ENCODE measurements at regions not wholly inside any gene's neighbourhood (a gene's known extent, or its start where the extent isn't known, plus 50 kb on each side); places are given as distances from the start of the nearest gene placed in this dataset.
A peak's percentile ranks its signal among the peaks of the same experiment; 100 is the strongest.

GRCh38 chr11:71082454-71082853 lies 169.9 kb downstream of the SHANK2 start:
- no peak overlapping the region for H3K4me3 ChIP-seq (ENCODE audit: low read length in 2 of 2)
- H3K36me3 ChIP-seq (ENCODE audit: control insufficient read depth in 2 of 2, insufficient read depth in 2 of 2, low read length in 1 of 2): no peaks in the 10 kb centered on the region
- H3K27me3 ChIP-seq (ENCODE audit: control insufficient read depth in 2 of 2, insufficient read depth in 1 of 2, low read length in 1 of 2): no peaks in the 10 kb centered on the region
- DNase-seq (ENCODE audit: low read depth in 6 of 9, low spot score in 9 of 9): no peak
- H3K27ac ChIP-seq (ENCODE audit: low read depth in 1 of 2, low read length in 1 of 2): no peak overlapping the region
- no peaks in the 10 kb centered on the region for H3K4me1 ChIP-seq (ENCODE audit: control insufficient read depth in 2 of 2, insufficient read depth in 2 of 2, low read length in 2 of 2)
- WGBS: 88% methylated on average over 9 of the region's 9 CpGs
- H3K9me3 ChIP-seq (ENCODE audit: control insufficient read depth in 2 of 2, insufficient read depth in 1 of 2, low read length in 1 of 2): peaks cover 1 to 10% of the 10 kb centered on the region in 2 donors

DNA sequence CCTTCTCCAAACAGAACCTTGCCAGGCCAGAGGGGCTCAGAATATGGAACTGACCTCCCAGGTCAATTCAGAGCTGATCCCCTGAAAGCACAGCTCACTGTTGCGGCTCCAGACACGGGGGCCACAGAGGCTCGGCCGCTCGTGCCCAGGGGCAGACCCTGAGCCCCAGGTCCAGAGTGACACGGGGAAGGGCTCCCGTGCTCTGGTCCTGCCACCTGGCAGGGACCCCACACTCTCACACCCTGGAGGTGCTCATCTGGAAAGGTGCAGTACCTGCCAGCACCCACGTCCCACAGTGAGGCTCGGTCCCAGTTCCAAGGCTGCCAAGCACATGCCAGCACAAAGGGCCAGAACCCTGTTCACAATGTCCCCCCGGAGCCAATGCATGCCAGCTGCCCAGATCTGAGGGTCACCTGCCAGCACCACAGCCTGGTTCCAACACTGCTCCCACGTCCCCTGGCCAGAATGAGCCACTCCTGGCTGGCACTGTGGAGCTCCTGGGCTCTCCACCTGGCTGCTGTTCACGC lies 170.6 kb downstream of the SHANK2 start:
- no peak overlapping the region for H3K4me3 ChIP-seq (ENCODE audit: low read length in 2 of 2)
- DNase-seq (ENCODE audit: low read depth in 6 of 9, low spot score in 9 of 9): no peak
- H3K4me1 ChIP-seq (ENCODE audit: control insufficient read depth in 2 of 2, insufficient read depth in 2 of 2, low read length in 2 of 2): no peaks in the 10 kb centered on the region
- H3K27me3 ChIP-seq (ENCODE audit: control insufficient read depth in 2 of 2, insufficient read depth in 1 of 2, low read length in 1 of 2): no peaks in the 10 kb centered on the region
- H3K9me3 ChIP-seq (ENCODE audit: control insufficient read depth in 2 of 2, insufficient read depth in 1 of 2, low read length in 1 of 2): peaks cover 1 to 7% of the 10 kb centered on the region in 2 donors
- WGBS: 93% methylated on average over 12 of the region's 12 CpGs
- no peak overlapping the region for H3K27ac ChIP-seq (ENCODE audit: low read depth in 1 of 2, low read length in 1 of 2)
- no peaks in the 10 kb centered on the region for H3K36me3 ChIP-seq (ENCODE audit: control insufficient read depth in 2 of 2, insufficient read depth in 2 of 2, low read length in 1 of 2)

DNA sequence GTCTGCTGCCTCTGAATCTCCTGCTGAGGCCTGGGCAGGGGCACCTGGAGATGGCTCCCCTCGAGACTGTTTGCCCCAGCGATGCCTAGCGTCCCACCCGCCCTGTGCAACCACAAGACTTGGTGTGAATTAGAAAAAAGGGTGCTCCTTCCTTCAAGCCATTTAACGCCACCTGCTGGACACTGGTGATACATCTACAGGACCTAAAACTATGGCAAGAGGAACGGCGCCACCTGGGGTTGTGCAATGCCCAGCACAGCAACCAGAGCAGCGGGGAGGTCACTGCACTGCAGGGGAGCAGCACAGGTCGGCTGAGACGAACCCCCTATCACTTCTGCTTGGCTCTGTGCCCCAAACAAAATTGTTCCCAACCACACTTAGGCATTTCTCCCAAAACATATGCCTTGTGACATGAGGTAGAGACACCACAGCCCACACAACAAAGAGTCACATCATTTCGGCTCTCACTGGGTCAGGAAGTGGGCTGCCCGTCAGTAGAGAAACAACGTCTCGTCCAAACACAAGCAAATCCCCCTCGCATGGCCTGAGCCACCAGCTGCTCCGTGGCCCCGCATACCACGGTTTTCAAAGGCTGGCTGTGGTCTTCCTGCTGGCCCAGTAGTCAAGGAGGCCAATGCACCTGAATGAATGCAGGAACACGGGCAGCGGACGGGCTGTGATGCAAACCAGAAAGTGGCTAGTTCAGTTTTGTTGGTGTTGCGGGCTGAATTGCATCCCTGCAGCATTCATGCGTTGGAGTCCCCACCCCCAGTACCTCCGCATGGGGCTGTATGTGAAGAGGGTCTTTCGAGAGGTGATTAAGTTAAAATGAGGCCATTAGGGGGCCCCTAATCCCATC lies 171.9 kb downstream of the SHANK2 start:
- WGBS: 64% methylated on average over 25 of the region's 25 CpGs
- no peaks in the 10 kb centered on the region for H3K27me3 ChIP-seq (ENCODE audit: control insufficient read depth in 2 of 2, insufficient read depth in 1 of 2, low read length in 1 of 2)
- DNase-seq (ENCODE audit: low read depth in 6 of 9, low spot score in 9 of 9): peak in 3 of 9 donors; percentile 7 to 30 (median 28)
- H3K4me1 ChIP-seq (ENCODE audit: control insufficient read depth in 2 of 2, insufficient read depth in 2 of 2, low read length in 2 of 2): no peaks in the 10 kb centered on the region
- no peak overlapping the region for H3K27ac ChIP-seq (ENCODE audit: low read depth in 1 of 2, low read length in 1 of 2)
- H3K4me3 ChIP-seq (ENCODE audit: low read length in 2 of 2): no peak overlapping the region
- H3K9me3 ChIP-seq (ENCODE audit: control insufficient read depth in 2 of 2, insufficient read depth in 1 of 2, low read length in 1 of 2): peaks cover 1 to 4% of the 10 kb centered on the region in 2 donors
- no peaks in the 10 kb centered on the region for H3K36me3 ChIP-seq (ENCODE audit: control insufficient read depth in 2 of 2, insufficient read depth in 2 of 2, low read length in 1 of 2)

DNA sequence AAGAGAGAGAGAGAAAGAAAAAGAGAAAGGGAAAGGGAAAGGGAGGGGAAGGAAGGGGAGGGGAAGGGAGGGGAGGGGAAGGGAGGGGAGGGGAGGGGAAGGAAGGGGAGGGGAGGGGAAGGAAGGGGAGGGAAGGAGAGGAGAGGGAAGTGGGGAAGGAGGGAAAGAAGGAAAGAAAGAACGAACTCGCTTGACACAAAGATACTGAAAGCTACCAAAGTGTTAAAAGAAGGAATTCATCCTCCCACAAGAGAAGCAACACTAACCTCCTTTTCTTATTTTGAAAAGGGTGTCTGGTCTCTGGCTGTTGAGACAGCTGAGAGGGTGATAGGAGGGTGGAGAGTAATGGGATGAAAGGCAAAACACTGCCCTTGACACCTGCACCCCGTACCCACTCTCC lies 172.6 kb downstream of the SHANK2 start:
- H3K27me3 ChIP-seq (ENCODE audit: control insufficient read depth in 2 of 2, insufficient read depth in 1 of 2, low read length in 1 of 2): no peaks in the 10 kb centered on the region
- H3K4me1 ChIP-seq (ENCODE audit: control insufficient read depth in 2 of 2, insufficient read depth in 2 of 2, low read length in 2 of 2): no peaks in the 10 kb centered on the region
- no peak overlapping the region for H3K27ac ChIP-seq (ENCODE audit: low read depth in 1 of 2, low read length in 1 of 2)
- no peak overlapping the region for H3K4me3 ChIP-seq (ENCODE audit: low read length in 2 of 2)
- no peaks in the 10 kb centered on the region for H3K36me3 ChIP-seq (ENCODE audit: control insufficient read depth in 2 of 2, insufficient read depth in 2 of 2, low read length in 1 of 2)
- no peak for DNase-seq (ENCODE audit: low read depth in 6 of 9, low spot score in 9 of 9)
- H3K9me3 ChIP-seq (ENCODE audit: control insufficient read depth in 2 of 2, insufficient read depth in 1 of 2, low read length in 1 of 2): peaks cover 1 to 4% of the 10 kb centered on the region in 2 donors
- 87% methylated on average over 3 of the region's 3 CpGs for WGBS

- no peaks in the 10 kb centered on the region for H3K4me1 ChIP-seq (ENCODE audit: control insufficient read depth in 2 of 2, insufficient read depth in 2 of 2, low read length in 2 of 2)
- 92% methylated on average over 6 of the region's 6 CpGs for WGBS
- H3K27ac ChIP-seq (ENCODE audit: low read depth in 1 of 2, low read length in 1 of 2): no peak overlapping the region
- no peaks in the 10 kb centered on the region for H3K27me3 ChIP-seq (ENCODE audit: control insufficient read depth in 2 of 2, insufficient read depth in 1 of 2, low read length in 1 of 2)
- H3K36me3 ChIP-seq (ENCODE audit: control insufficient read depth in 2 of 2, insufficient read depth in 2 of 2, low read length in 1 of 2): no peaks in the 10 kb centered on the region
- H3K4me3 ChIP-seq (ENCODE audit: low read length in 2 of 2): no peak overlapping the region
- peaks cover 1 to 4% of the 10 kb centered on the region in 2 donors for H3K9me3 ChIP-seq (ENCODE audit: control insufficient read depth in 2 of 2, insufficient read depth in 1 of 2, low read length in 1 of 2)
- DNase-seq (ENCODE audit: low read depth in 6 of 9, low spot score in 9 of 9): no peak
Measured at GRCh38 chr11:71078482-71078881, 173.9 kb downstream of the SHANK2 start.

GRCh38 chr11:71076525-71077304 lies 175.7 kb downstream of the SHANK2 start:
- no peak for DNase-seq (ENCODE audit: low read depth in 6 of 9, low spot score in 9 of 9)
- WGBS: 78% methylated on average over 7 of the region's 7 CpGs
- H3K27me3 ChIP-seq (ENCODE audit: control insufficient read depth in 2 of 2, insufficient read depth in 1 of 2, low read length in 1 of 2): no peaks in the 10 kb centered on the region
- H3K36me3 ChIP-seq (ENCODE audit: control insufficient read depth in 2 of 2, insufficient read depth in 2 of 2, low read length in 1 of 2): no peaks in the 10 kb centered on the region
- H3K27ac ChIP-seq (ENCODE audit: low read depth in 1 of 2, low read length in 1 of 2): no peak overlapping the region
- H3K4me1 ChIP-seq (ENCODE audit: control insufficient read depth in 2 of 2, insufficient read depth in 2 of 2, low read length in 2 of 2): no peaks in the 10 kb centered on the region
- H3K9me3 ChIP-seq (ENCODE audit: control insufficient read depth in 2 of 2, insufficient read depth in 1 of 2, low read length in 1 of 2): peaks cover 1 to 4% of the 10 kb centered on the region in 2 donors
- H3K4me3 ChIP-seq (ENCODE audit: low read length in 2 of 2): no peak overlapping the region

DNA sequence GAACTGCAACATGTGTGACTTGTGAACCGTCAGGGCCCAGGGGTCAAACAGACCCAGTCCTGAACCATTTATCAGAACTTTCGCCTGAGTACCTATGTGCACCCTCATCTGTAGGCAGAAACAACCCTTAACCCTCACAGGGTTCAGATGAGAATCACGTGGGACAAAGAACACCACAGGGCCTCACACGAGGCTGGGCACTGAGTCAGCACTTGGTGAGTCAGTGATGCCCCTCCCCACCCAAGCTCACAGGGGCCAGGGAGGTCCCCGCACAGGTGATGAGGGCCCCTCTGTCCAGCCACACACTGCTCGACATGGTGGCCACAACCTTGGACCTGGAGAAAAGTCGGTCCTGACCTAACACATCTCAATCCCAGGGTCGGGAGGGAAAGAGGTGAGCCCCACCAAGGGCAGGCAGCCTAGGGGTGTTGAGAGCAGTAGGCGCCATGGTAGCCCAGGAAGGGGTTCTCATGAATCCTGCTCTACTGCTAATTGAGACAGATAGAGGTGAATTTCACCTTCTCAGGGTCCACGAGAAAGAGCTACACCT lies 176.4 kb downstream of the SHANK2 start:
- H3K27ac ChIP-seq (ENCODE audit: low read depth in 1 of 2, low read length in 1 of 2): no peak overlapping the region
- no peaks in the 10 kb centered on the region for H3K27me3 ChIP-seq (ENCODE audit: control insufficient read depth in 2 of 2, insufficient read depth in 1 of 2, low read length in 1 of 2)
- no peaks in the 10 kb centered on the region for H3K36me3 ChIP-seq (ENCODE audit: control insufficient read depth in 2 of 2, insufficient read depth in 2 of 2, low read length in 1 of 2)
- no peak overlapping the region for H3K4me3 ChIP-seq (ENCODE audit: low read length in 2 of 2)
- WGBS: 88% methylated on average over 10 of the region's 10 CpGs
- DNase-seq (ENCODE audit: low read depth in 6 of 9, low spot score in 9 of 9): no peak
- H3K9me3 ChIP-seq (ENCODE audit: control insufficient read depth in 2 of 2, insufficient read depth in 1 of 2, low read length in 1 of 2): peaks cover 1 to 4% of the 10 kb centered on the region in 2 donors
- H3K4me1 ChIP-seq (ENCODE audit: control insufficient read depth in 2 of 2, insufficient read depth in 2 of 2, low read length in 2 of 2): no peaks in the 10 kb centered on the region

GRCh38 chr11:71075116-71075720 lies 177.2 kb downstream of the SHANK2 start:
- peaks cover 1 to 4% of the 10 kb centered on the region in 2 donors for H3K9me3 ChIP-seq (ENCODE audit: control insufficient read depth in 2 of 2, insufficient read depth in 1 of 2, low read length in 1 of 2)
- H3K4me1 ChIP-seq (ENCODE audit: control insufficient read depth in 2 of 2, insufficient read depth in 2 of 2, low read length in 2 of 2): no peaks in the 10 kb centered on the region
- WGBS: 96% methylated on average over 14 of the region's 14 CpGs
- no peak for DNase-seq (ENCODE audit: low read depth in 6 of 9, low spot score in 9 of 9)
- H3K36me3 ChIP-seq (ENCODE audit: control insufficient read depth in 2 of 2, insufficient read depth in 2 of 2, low read length in 1 of 2): no peaks in the 10 kb centered on the region
- H3K27ac ChIP-seq (ENCODE audit: low read depth in 1 of 2, low read length in 1 of 2): no peak overlapping the region
- no peak overlapping the region for H3K4me3 ChIP-seq (ENCODE audit: low read length in 2 of 2)
- no peaks in the 10 kb centered on the region for H3K27me3 ChIP-seq (ENCODE audit: control insufficient read depth in 2 of 2, insufficient read depth in 1 of 2, low read length in 1 of 2)

All from thymus (tissue), 11 donors.